Vagina (tissue), 2 donors: ENCODE measurements at regions not wholly inside any gene's neighbourhood (a gene's known extent, or its start where the extent isn't known, plus 50 kb on each side); places are given as distances from the start of the nearest gene placed in this dataset.

Experiments used
- DNase-seq, 2 donors: peaks; one replicate each; pipeline ENCODE4 v3.0.0-alpha.2; 2017; ENCODE audit errors: extremely low spot score in 2 of 2
- H3K27ac ChIP-seq: fragments of 200-600 bp; sonication (generic); one replicate; pipeline ENCODE4 v1.5.1; 2019
- H3K27me3 ChIP-seq: fragments of 200-600 bp; sonication (generic); one replicate; pipeline ENCODE4 v1.5.1; 2019
- H3K36me3 ChIP-seq, 2 donors: fragments of 200-600 bp; sonication (generic); one replicate each; pipeline ENCODE4 v1.5.1; 2017 to 2019
- H3K4me1 ChIP-seq: fragments of 200-600 bp; sonication (generic); one replicate; pipeline ENCODE4 v1.5.1; 2019
- H3K4me3 ChIP-seq, 2 donors: fragments of 200-600 bp; sonication (generic); 1 replicate in 1 of 2; 2 replicates in 1 of 2; pipeline ENCODE4 v1.5.1; 2016 to 2019
- H3K9me3 ChIP-seq: fragments of 200-600 bp; sonication (generic); one replicate; pipeline ENCODE4 v1.5.1; 2019
- CTCF ChIP-seq, 3 experiments: fragments of 450-650 bp in 2 of 3; fragments of 200-600 bp in 1 of 3; sonication (generic) in 1 of 3; IDR thresholded peaks; one replicate each; pipeline ENCODE4 v1.5.1; 2017 to 2019; ENCODE audit warnings: antibody characterized with exemption in 3 of 3, mild to moderate bottlenecking in 2 of 3, moderate library complexity in 2 of 3
- POLR2A ChIP-seq, 2 donors: fragments of 450-650 bp; IDR thresholded peaks; one replicate each; pipeline ENCODE4 v1.6.1; 2017; ENCODE audit warnings: antibody characterized with exemption in 2 of 2, mild to moderate bottlenecking in 2 of 2, moderate library complexity in 2 of 2
- POLR2AphosphoS5 ChIP-seq, 2 donors: sonication (generic); formaldehyde crosslinking; IDR thresholded peaks; one replicate each; pipeline ENCODE4 v1.9.0; 2017; ENCODE audit warnings: antibody characterized with exemption in 2 of 2, mild to moderate bottlenecking in 2 of 2, low read depth in 1 of 2; ENCODE audit not compliant: insufficient read depth in 1 of 2
- intact Hi-C: fragments of 100-400 bp; cut with DNase I; formaldehyde crosslinking; loops from one replicate; pipeline ENCODE4 v1.15.1; 2023

- H3K36me3 ChIP-seq, result no peaks in the 10 kb centered on the region
- intact Hi-C loops, result no loop called here
- no peak overlapping the region for H3K4me3 ChIP-seq
- H3K27me3 ChIP-seq, result no peaks in the 10 kb centered on the region
- no peak overlapping the region for H3K27ac ChIP-seq
- DNase-seq, result no peak
- TF ChIP-seq CTCF (IDR thresholded peaks at IDR 0.05) (no peak), POLR2A (IDR thresholded peaks at IDR 0.05) (no peak), POLR2AphosphoS5 (IDR thresholded peaks at IDR 0.05; ENCODE audit: insufficient read depth in 1 of 2, low read depth in 1 of 2) (no peak)
- no peaks in the 10 kb centered on the region for H3K9me3 ChIP-seq
- peaks cover 5% of the 10 kb centered on the region for H3K4me1 ChIP-seq
Observed at GRCh38 chrX:8919801-8920200, 114.1 kb downstream of the FAM9B start.

- intact Hi-C loops, result no loop called here
- Histone ChIP-seq H3K4me1 (peaks cover 7% of the 10 kb centered on the region), H3K27me3 (no peaks in the 10 kb centered on the region), H3K9me3 (no peaks in the 10 kb centered on the region), H3K36me3 (no peaks in the 10 kb centered on the region), H3K4me3 (no peak overlapping the region), H3K27ac (no peak overlapping the region)
- TF ChIP-seq POLR2A (IDR thresholded peaks at IDR 0.05) (no peak), CTCF (IDR thresholded peaks at IDR 0.05) (no peak), POLR2AphosphoS5 (IDR thresholded peaks at IDR 0.05; ENCODE audit: insufficient read depth in 1 of 2, low read depth in 1 of 2) (no peak)
- no peak for DNase-seq
Observed at GRCh38 chrX:8916697-8917096, 115.5 kb upstream of the FAM9A start.

- no peak for TF ChIP-seq POLR2A (IDR thresholded peaks at IDR 0.05)
- TF ChIP-seq CTCF (IDR thresholded peaks at IDR 0.05), result no peak
- intact Hi-C loops, result no loop called here
Observed at GRCh38 chrX:8914681-8915080, 113.5 kb upstream of the FAM9A start.

GRCh38 chrX:8913655-8914409, 112.6 kb upstream of the FAM9A start:
- intact Hi-C loops, result no loop called here
- DNase-seq, result no peak
- Histone ChIP-seq H3K36me3 (no peaks in the 10 kb centered on the region), H3K27ac (no peak overlapping the region), H3K4me1 (peaks cover 7% of the 10 kb centered on the region), H3K4me3 (no peak overlapping the region), H3K9me3 (no peaks in the 10 kb centered on the region), H3K27me3 (no peaks in the 10 kb centered on the region)
- TF ChIP-seq POLR2AphosphoS5 (IDR thresholded peaks at IDR 0.05; ENCODE audit: insufficient read depth in 1 of 2, low read depth in 1 of 2), result peak in 1 of 2 donors; percentile 29
- no peak for TF ChIP-seq CTCF (IDR thresholded peaks at IDR 0.05)
- no peak for TF ChIP-seq POLR2A (IDR thresholded peaks at IDR 0.05)

More at GRCh38 chrX:8914681-8915080, 113.5 kb upstream of the FAM9A start:
- no peak for DNase-seq
- no peak overlapping the region for H3K27ac ChIP-seq
- H3K4me1 ChIP-seq, result peaks cover 7% of the 10 kb centered on the region
- no peak overlapping the region for H3K4me3 ChIP-seq
- no peaks in the 10 kb centered on the region for H3K36me3 ChIP-seq
- H3K27me3 ChIP-seq, result no peaks in the 10 kb centered on the region
- no peaks in the 10 kb centered on the region for H3K9me3 ChIP-seq

GRCh38 chrX:8907688-8908087, 106.5 kb upstream of the FAM9A start:
- Histone ChIP-seq H3K4me1 (no peaks in the 10 kb centered on the region), H3K27me3 (no peaks in the 10 kb centered on the region), H3K9me3 (no peaks in the 10 kb centered on the region), H3K36me3 (no peaks in the 10 kb centered on the region), H3K27ac (no peak overlapping the region), H3K4me3 (no peak overlapping the region)
- no peak for DNase-seq
- intact Hi-C loops, result no loop called here
- TF ChIP-seq POLR2A (IDR thresholded peaks at IDR 0.05), result no peak
- TF ChIP-seq CTCF (IDR thresholded peaks at IDR 0.05), result no peak
- TF ChIP-seq POLR2AphosphoS5 (IDR thresholded peaks at IDR 0.05; ENCODE audit: insufficient read depth in 1 of 2, low read depth in 1 of 2), result no peak
